MM.1S (cell line): ENCODE measurements at regions not wholly inside any gene's neighbourhood (a gene's known extent, or its start where the extent isn't known, plus 50 kb on each side); places are given as distances from the start of the nearest gene placed in this dataset.

Source experiments
- DNase-seq: peaks from one replicate; pipeline ENCODE4 v3.0.0-alpha.2; 2015
- H2AFZ ChIP-seq: fragments of 300-600 bp; sonication (generic); 2 replicates; pipeline ENCODE4 v1.6.0; 2016; ENCODE audit warnings: antibody characterized with exemption, low read length
- H3F3A ChIP-seq: fragments of 300-600 bp; sonication (generic); 2 replicates; pipeline ENCODE4 v1.6.1; 2016; ENCODE audit warnings: mild to moderate bottlenecking, antibody characterized with exemption, low read length, moderate library complexity, mixed read lengths; ENCODE audit not compliant: insufficient read depth
- H3K27ac ChIP-seq: fragments of 300-600 bp; sonication (generic); 2 replicates; pipeline ENCODE4 v1.5.1; 2016; ENCODE audit warnings: mild to moderate bottlenecking, low read length
- H3K27me3 ChIP-seq: fragments of 300-600 bp; sonication (generic); replicated peaks from 2 replicates; pipeline ENCODE4 v1.6.0; 2016; ENCODE audit warnings: low read length; ENCODE audit not compliant: insufficient read depth
- H3K36me3 ChIP-seq: fragments of 300-600 bp; sonication (generic); replicated peaks from 2 replicates; pipeline ENCODE4 v1.6.1; 2016; ENCODE audit warnings: mild to moderate bottlenecking, low read length, mixed read lengths; ENCODE audit not compliant: insufficient read depth
- H3K4me1 ChIP-seq: fragments of 300-600 bp; sonication (generic); 2 replicates; pipeline ENCODE4 v1.6.1; 2016; ENCODE audit warnings: low read length, mixed read lengths
- H3K4me2 ChIP-seq: fragments of 300-600 bp; sonication (generic); 2 replicates; pipeline ENCODE4 v1.6.0; 2016; ENCODE audit warnings: low read depth, low read length
- H3K4me3 ChIP-seq: fragments of 300-600 bp; sonication (generic); 2 replicates; pipeline ENCODE4 v1.5.1; 2016; ENCODE audit warnings: low read length, mixed read lengths
- H3K79me2 ChIP-seq: fragments of 300-600 bp; sonication (generic); 2 replicates; pipeline ENCODE4 v1.6.1; 2016; ENCODE audit warnings: mixed run types, low read length, mixed read lengths
- H3K9ac ChIP-seq: fragments of 300-600 bp; sonication (generic); 2 replicates; pipeline ENCODE4 v1.6.1; 2016; ENCODE audit warnings: low read length, mixed read lengths
- H3K9me2 ChIP-seq: fragments of 300-600 bp; sonication (generic); replicated peaks from 2 replicates; pipeline ENCODE4 v1.6.1; 2016; ENCODE audit warnings: mild to moderate bottlenecking, low read length, mixed read lengths; ENCODE audit not compliant: insufficient read depth
- H3K9me3 ChIP-seq: fragments of 300-600 bp; sonication (generic); replicated peaks from 2 replicates; pipeline ENCODE4 v1.6.1; 2016; ENCODE audit warnings: mild to moderate bottlenecking, low read length, mixed read lengths; ENCODE audit not compliant: insufficient read depth
- H4K20me1 ChIP-seq: fragments of 300-600 bp; sonication (generic); 2 replicates; pipeline ENCODE4 v1.6.1; 2016; ENCODE audit warnings: mild to moderate bottlenecking, low read length, moderate library complexity, mixed read lengths; ENCODE audit not compliant: insufficient read depth
- CTCF ChIP-seq: fragments of 300-600 bp; sonication (generic); IDR thresholded peaks from 2 replicates; pipeline ENCODE4 v1.5.1; 2016; ENCODE audit warnings: antibody characterized with exemption, low read length, mixed read lengths
- EZH2 ChIP-seq: fragments of 300-600 bp; sonication (generic); optimal IDR thresholded peaks from 2 replicates; pipeline ENCODE3; 2017; ENCODE audit warnings: low read depth, mild to moderate bottlenecking, antibody characterized with exemption, low read length, mixed read lengths
- EZH2phosphoT487 ChIP-seq: fragments of 300-600 bp; sonication (generic); IDR thresholded peaks from 2 replicates; pipeline ENCODE4 v1.6.1; 2018; ENCODE audit warnings: antibody characterized with exemption, low read length

- no peak overlapping the region for H3K4me2 ChIP-seq
- no peak for TF ChIP-seq EZH2phosphoT487
- no peak for TF ChIP-seq EZH2
- TF ChIP-seq CTCF, result no peak
- H3K79me2 ChIP-seq, result no peaks in the 10 kb centered on the region
- H3K4me1 ChIP-seq, result no peaks in the 10 kb centered on the region
- no peaks in the 10 kb centered on the region for H3K27me3 ChIP-seq
- no peaks in the 10 kb centered on the region for H3K36me3 ChIP-seq
- H4K20me1 ChIP-seq, result no peaks in the 10 kb centered on the region
- no peak overlapping the region for H3K27ac ChIP-seq
- H3K4me3 ChIP-seq, result no peak overlapping the region
- H3F3A ChIP-seq, result no peaks in the 10 kb centered on the region
- no peaks in the 10 kb centered on the region for H3K9me2 ChIP-seq
- no peak overlapping the region for H3K9ac ChIP-seq
- no peaks in the 10 kb centered on the region for H3K9me3 ChIP-seq
- DNase-seq, result no peak
- H2AFZ ChIP-seq, result no peak overlapping the region
Measured at GRCh38 chr7:136709876-136710275, 158.6 kb upstream of the CHRM2 start.

- no peaks in the 10 kb centered on the region for H3K36me3 ChIP-seq
- no peaks in the 10 kb centered on the region for H3K9me3 ChIP-seq
- H3F3A ChIP-seq, result no peaks in the 10 kb centered on the region
- no peak for DNase-seq
- H3K27me3 ChIP-seq, result no peaks in the 10 kb centered on the region
- H3K9ac ChIP-seq, result no peak overlapping the region
- H3K9me2 ChIP-seq, result no peaks in the 10 kb centered on the region
- H3K4me1 ChIP-seq, result no peaks in the 10 kb centered on the region
- no peak overlapping the region for H2AFZ ChIP-seq
- H3K79me2 ChIP-seq, result no peaks in the 10 kb centered on the region
- no peak overlapping the region for H3K4me3 ChIP-seq
- no peak overlapping the region for H3K4me2 ChIP-seq
- no peak overlapping the region for H3K27ac ChIP-seq
- no peak for TF ChIP-seq EZH2
- no peak for TF ChIP-seq CTCF
- no peak for TF ChIP-seq EZH2phosphoT487
- no peaks in the 10 kb centered on the region for H4K20me1 ChIP-seq
Measured at GRCh38 chr7:136702913-136703312, 165.5 kb upstream of the CHRM2 start.

- no peak overlapping the region for H2AFZ ChIP-seq
- no peak for DNase-seq
Measured at GRCh38 chr7:136698977-136699376, 169.5 kb upstream of the CHRM2 start.

More at GRCh38 chr7:136698977-136699376, 169.5 kb upstream of the CHRM2 start:
- Histone ChIP-seq H3K4me3 (no peak overlapping the region), H3K4me1 (no peaks in the 10 kb centered on the region), H3K9me3 (no peaks in the 10 kb centered on the region), H3K27ac (no peak overlapping the region), H3F3A (no peaks in the 10 kb centered on the region), H4K20me1 (no peaks in the 10 kb centered on the region), H3K4me2 (no peak overlapping the region), H3K36me3 (no peaks in the 10 kb centered on the region), H3K9me2 (no peaks in the 10 kb centered on the region), H3K9ac (no peak overlapping the region), H3K79me2 (no peaks in the 10 kb centered on the region), H3K27me3 (no peaks in the 10 kb centered on the region)
- TF ChIP-seq EZH2phosphoT487 (no peak), EZH2 (no peak), CTCF (no peak)
